WTC11 (cell line): ENCODE measurements at regions not wholly inside any gene's neighbourhood (a gene's known extent, or its start where the extent isn't known, plus 50 kb on each side); places are given as distances from the start of the nearest gene placed in this dataset.

ENCODE experiments used
- CTCF ChIP-seq: fragments of 200-600 bp; IDR thresholded peaks from 2 replicates; pipeline ENCODE4 v1.8.0; 2022; ENCODE audit warnings: antibody characterized with exemption
- ERG ChIP-seq: fragments of 250-450 bp; sonication (Bioruptor Pico); IDR thresholded peaks from 2 replicates; pipeline ENCODE4 v1.8.0; 2021; ENCODE audit warnings: mild to moderate bottlenecking
- ETV6 ChIP-seq: sonication (generic); formaldehyde crosslinking; IDR thresholded peaks from 2 replicates; pipeline ENCODE4 v1.8.1; 2022; ENCODE audit warnings: mild to moderate bottlenecking, missing genetic modification reagents
- HMGXB4 ChIP-seq: sonication (generic); formaldehyde crosslinking; IDR thresholded peaks from 2 replicates; pipeline ENCODE4 v1.8.1; 2023; ENCODE audit warnings: mild to moderate bottlenecking, moderate library complexity, missing genetic modification reagents
- MLX ChIP-seq: sonication (generic); formaldehyde crosslinking; IDR thresholded peaks from 2 replicates; pipeline ENCODE4 v1.8.1; 2023; ENCODE audit warnings: mild to moderate bottlenecking, missing genetic modification reagents, moderate library complexity
- NR2C2 ChIP-seq: sonication (generic); formaldehyde crosslinking; IDR thresholded peaks from 2 replicates; pipeline ENCODE4 v1.8.0; 2022; ENCODE audit warnings: mild to moderate bottlenecking, missing genetic modification reagents
- NR3C1 ChIP-seq: sonication (generic); formaldehyde crosslinking; conservative IDR thresholded peaks from 2 replicates; pipeline ENCODE4 v1.8.1; 2023; ENCODE audit warnings: low read depth, mild to moderate bottlenecking, missing genetic modification reagents
- ZNF281 ChIP-seq: sonication (generic); formaldehyde crosslinking; IDR thresholded peaks from 2 replicates; pipeline ENCODE4 v1.8.0; 2023; ENCODE audit warnings: mild to moderate bottlenecking, missing genetic modification reagents

GRCh38 chr13:67318398-67318797 is 88.3 kb upstream of the PCDH9 start:
- TF ChIP-seq ETV6 (CRISPR knock-in tag) (no peak), HMGXB4 (CRISPR knock-in tag) (no peak), NR3C1 (CRISPR knock-in tag) (no peak), CTCF (no peak), MLX (CRISPR knock-in tag) (no peak), ZNF281 (CRISPR knock-in tag) (no peak), NR2C2 (CRISPR knock-in tag) (no peak), ERG (no peak)
